Muscle of leg (tissue), 3 donors: ENCODE measurements at regions not wholly inside any gene's neighbourhood (a gene's known extent, or its start where the extent isn't known, plus 50 kb on each side); places are given as distances from the start of the nearest gene placed in this dataset.

Experiments used
- DNase-seq: peaks from one replicate; pipeline ENCODE4 v3.0.0; 2013
- H3K27ac ChIP-seq: one replicate; pipeline ENCODE4 v1.5.1; 2013; ENCODE audit warnings: mild to moderate bottlenecking, low read length, control low read depth
- H3K27me3 ChIP-seq: one replicate; pipeline ENCODE4 v1.6.1; 2013; ENCODE audit warnings: low read length; ENCODE audit not compliant: control insufficient read depth, insufficient read depth
- H3K36me3 ChIP-seq: one replicate; pipeline ENCODE4 v1.6.1; 2013; ENCODE audit warnings: low read length; ENCODE audit not compliant: control insufficient read depth, insufficient read depth
- H3K4me1 ChIP-seq: one replicate; pipeline ENCODE4 v1.6.1; 2013; ENCODE audit warnings: low read length; ENCODE audit not compliant: control insufficient read depth, insufficient read depth
- H3K4me3 ChIP-seq: one replicate; pipeline ENCODE4 v1.5.1; 2013; ENCODE audit warnings: low read length, control low read depth
- H3K9me3 ChIP-seq: replicated peaks from 2 replicates; pipeline ENCODE4 v1.6.1; 2013; ENCODE audit warnings: low read depth, low read length; ENCODE audit not compliant: control insufficient read depth
- WGBS: methylation state at CpG from one replicate; pipeline ENCODE4 v1.1.5; 2013; ENCODE audit warnings: missing lambda C conversion rate; ENCODE audit not compliant: insufficient coverage; 5-methylcytosine and 5-hydroxymethylcytosine counted together

DNA sequence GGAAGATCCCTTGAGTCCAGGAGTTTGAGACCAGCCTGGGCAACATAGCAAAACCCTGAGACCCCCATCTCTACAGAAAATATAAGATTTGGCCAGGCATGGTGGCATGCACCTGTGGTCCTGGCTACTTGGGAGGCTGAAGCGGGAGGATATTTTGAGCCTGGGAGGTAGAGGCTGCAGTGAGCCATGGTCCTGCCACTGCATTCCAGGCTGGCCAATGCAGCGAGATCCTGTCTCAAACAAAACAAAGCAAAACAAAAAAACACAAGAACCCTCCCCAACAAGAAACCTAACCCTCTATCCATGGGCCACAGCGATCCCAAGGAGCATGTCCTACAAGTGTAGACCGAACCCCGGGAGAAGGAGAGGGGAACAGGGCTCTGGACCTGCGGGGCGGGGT lies 133.3 kb downstream of the MGAT5B start:
- Histone ChIP-seq H3K9me3 (no peaks in the 10 kb centered on the region), H3K36me3 (no peaks in the 10 kb centered on the region), H3K27me3 (peaks cover 4% of the 10 kb centered on the region), H3K27ac (no peak overlapping the region), H3K4me3 (no peak overlapping the region), H3K4me1 (no peaks in the 10 kb centered on the region)
- WGBS: 83% methylated on average over 1 of the region's 7 CpGs
- DNase-seq: no peak

DNA sequence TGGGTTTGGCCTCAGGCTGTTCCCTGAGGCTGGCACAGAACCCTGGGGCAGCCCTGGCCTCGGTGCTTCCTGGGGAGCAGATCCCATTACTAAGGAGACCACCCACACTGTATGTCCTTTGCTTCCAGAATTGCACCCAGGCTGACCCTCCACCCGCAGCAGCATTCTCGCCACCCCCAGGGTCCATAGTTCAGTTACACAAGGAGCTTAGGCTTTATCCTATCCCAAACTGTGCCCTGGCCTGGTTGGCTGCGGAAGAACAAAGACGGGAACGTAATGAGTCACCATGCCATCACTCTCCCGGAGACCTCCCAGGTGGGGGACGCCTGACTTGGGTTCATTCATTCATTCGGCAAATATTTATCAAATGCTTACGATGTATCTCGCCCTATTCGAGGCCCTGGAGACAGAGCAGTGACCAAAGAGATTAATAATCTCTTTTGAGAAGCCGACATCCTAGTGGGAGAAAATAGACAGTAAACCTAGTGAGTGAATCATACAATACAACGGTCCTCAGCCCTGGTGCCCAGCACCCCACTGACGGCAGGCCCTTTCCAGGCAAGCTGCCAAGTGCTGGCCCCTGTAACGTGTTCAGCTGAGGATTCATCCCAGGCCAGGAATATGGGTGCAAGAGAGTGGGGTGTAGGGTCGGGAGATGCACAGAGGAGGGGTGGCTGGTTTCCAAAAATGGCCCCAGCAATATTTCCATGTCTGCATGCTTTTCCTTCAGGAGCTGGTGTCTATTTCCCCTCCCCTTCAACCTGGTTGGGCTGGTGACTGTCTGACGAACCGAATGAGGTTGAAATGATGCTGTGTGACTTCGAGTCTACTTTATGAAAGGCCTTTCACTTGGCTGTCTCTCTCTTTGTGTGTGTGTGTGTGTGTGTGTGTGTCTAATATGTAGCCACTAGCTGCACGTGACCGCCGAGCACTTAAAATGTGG lies 134.2 kb downstream of the MGAT5B start:
- Histone ChIP-seq H3K4me3 (no peak overlapping the region), H3K4me1 (no peaks in the 10 kb centered on the region), H3K9me3 (no peaks in the 10 kb centered on the region), H3K36me3 (no peaks in the 10 kb centered on the region), H3K27me3 (peaks cover 7% of the 10 kb centered on the region), H3K27ac (no peak overlapping the region)
- WGBS: 67% methylated on average over 10 of the region's 23 CpGs
- DNase-seq: no peak

DNA sequence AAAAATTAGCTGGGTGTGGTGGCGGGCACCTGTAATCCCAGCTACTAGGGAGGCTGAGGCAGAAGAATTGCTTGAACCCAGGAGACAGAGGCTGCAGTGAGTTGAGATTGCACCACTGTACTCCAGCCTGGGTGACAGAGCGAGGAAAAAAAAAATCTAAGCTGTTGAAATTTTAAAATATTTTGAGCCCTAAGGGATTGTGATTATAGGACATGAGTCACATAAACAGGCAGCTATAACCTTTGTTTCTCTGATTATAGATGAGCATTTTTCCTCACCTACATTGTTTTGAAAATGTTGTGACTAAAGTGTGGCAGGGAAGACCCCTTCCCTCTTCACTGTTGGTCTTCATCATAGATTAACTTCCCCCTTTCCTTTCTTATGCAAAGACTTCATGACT lies 135.5 kb downstream of the MGAT5B start:
- Histone ChIP-seq H3K4me3 (no peak overlapping the region), H3K27me3 (peaks cover 9% of the 10 kb centered on the region), H3K27ac (no peak overlapping the region), H3K36me3 (no peaks in the 10 kb centered on the region), H3K4me1 (no peaks in the 10 kb centered on the region), H3K9me3 (no peaks in the 10 kb centered on the region)
- WGBS: 100% methylated on average over 1 of the region's 2 CpGs
- no peak for DNase-seq

DNA sequence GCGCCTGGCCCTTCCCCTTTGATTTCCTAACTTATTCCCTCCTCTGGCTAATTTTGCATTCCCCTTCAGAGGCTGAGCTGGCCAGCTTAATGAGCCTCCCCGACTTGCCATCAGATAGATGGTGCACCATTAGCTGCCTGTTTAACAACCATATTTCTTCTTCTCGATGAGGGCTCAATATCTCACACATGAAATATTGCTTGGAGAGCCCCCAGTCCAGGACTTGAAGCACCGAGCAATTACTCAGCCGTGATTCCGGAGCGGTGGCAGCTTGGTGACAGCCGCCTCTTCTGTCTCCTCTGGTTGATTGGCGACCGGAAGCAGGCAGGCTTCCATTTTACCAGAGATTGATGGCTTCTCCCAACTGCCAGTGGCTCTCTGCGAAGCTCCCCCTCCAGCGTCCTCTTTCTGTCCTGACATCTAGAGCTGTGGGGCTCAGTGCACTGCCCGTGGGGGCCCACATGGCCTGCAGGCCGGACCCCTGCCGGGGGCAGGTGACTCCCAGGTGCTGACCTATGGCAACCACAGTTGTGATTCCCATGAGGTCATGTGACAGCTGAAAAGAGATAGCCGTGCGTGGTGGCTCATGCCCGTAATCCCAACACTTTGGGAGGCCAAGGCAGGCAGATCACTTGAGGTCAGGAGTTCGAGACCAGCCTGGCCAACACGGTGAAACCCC lies 133.7 kb upstream of the SEC14L1 start:
- Histone ChIP-seq H3K36me3 (no peaks in the 10 kb centered on the region), H3K4me3 (no peak overlapping the region), H3K4me1 (no peaks in the 10 kb centered on the region), H3K9me3 (peaks cover 11% of the 10 kb centered on the region), H3K27ac (no peak overlapping the region), H3K27me3 (peaks cover 11% of the 10 kb centered on the region)
- WGBS: 47% methylated on average over 18 of the region's 20 CpGs
- no peak for DNase-seq

DNA sequence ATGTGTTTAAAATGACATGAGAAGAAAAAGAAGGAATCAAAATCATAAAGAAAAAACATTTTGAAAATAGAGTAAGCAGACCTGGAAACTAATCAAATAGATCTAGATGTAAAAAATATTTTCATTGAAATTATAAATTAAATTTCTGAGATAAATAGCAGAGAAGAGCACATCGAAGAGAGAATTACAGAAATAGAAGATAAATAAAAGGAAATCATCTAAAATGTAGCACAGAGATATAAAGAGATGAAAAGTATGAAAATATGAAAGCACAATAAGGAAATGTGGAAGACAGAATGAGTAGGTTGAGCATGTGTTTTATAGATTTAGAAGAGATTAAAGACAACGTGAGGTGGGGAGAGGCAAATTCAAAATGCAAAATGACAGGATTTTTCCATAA lies 130.9 kb upstream of the SEC14L1 start:
- Histone ChIP-seq H3K27me3 (peaks cover 11% of the 10 kb centered on the region), H3K4me3 (no peak overlapping the region), H3K27ac (no peak overlapping the region), H3K9me3 (peaks cover 11% of the 10 kb centered on the region), H3K36me3 (no peaks in the 10 kb centered on the region), H3K4me1 (no peaks in the 10 kb centered on the region)
- no CpG with 5 or more reads among the region's 2 CpGs for WGBS
- no peak for DNase-seq

DNA sequence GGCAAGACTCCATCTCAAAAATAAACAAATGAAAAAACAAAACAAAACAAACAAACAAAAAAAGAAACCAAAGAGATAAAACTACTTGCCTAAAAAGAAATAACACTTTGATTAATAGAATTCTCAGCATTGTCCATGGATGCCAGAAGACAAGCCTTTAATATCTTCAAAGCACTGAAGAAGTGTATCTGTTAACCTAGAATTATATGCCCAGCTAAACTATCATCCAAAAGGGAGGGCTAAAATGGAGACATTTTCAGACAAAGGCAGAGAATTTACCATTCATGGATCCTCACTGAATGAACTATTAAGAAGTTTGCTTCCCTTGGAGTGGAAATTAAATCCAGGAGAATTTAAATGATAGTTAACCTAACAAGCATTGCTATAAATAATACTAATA lies 130.1 kb upstream of the SEC14L1 start:
- H3K4me3 ChIP-seq: no peak overlapping the region
- peaks cover 11% of the 10 kb centered on the region for H3K27me3 ChIP-seq

DNA sequence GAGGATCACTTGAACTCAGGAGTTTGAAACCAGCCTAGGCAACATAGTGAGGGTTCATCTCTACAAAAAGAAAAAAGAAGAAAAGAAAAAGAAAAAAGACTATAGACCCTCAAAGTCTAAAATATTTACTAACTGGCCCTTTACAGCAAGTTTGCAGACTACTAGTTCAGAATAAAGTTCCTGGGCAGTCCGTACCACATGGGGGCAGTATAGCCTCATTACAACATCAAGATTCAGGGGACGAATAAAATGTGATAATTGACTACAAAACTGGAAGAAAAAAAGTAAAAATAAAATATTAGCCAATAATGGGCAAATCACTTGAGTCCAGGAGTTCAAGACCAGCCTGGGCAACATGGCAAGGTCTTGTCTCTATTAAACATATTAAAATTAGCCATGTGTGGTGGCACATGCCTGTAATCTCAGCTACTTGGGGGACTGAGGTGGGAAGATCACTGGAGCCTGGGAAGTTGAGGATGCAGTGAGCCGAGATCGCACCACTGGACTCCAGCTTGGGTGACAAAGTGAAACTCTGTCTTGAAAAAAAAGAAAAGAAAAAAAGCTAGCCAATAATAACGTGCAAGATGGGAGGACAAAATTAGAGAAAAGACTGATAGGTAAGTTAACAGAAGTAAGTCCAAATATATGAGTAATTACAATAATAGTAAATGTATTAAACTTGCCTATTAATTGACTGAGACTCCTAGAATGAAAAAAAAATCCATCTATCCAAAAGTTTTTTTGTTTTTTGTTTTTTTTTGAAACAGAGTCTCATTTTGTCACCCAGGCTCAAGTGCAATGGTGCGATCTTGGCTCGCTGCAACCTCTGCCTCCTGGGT lies 129.4 kb upstream of the SEC14L1 start:
- no peak for DNase-seq
- no peak overlapping the region for H3K4me3 ChIP-seq
- no peaks in the 10 kb centered on the region for H3K4me1 ChIP-seq
- peaks cover 11% of the 10 kb centered on the region for H3K27me3 ChIP-seq
- WGBS: 96% methylated on average over 3 of the region's 7 CpGs
- H3K36me3 ChIP-seq: no peaks in the 10 kb centered on the region
- no peak overlapping the region for H3K27ac ChIP-seq
- peaks cover 11% of the 10 kb centered on the region for H3K9me3 ChIP-seq

More for the DNA sequence above, 130.1 kb upstream of the SEC14L1 start:
- no peaks in the 10 kb centered on the region for H3K36me3 ChIP-seq
- no peak for DNase-seq
- H3K9me3 ChIP-seq: peaks cover 11% of the 10 kb centered on the region
- H3K27ac ChIP-seq: no peak overlapping the region
- no peaks in the 10 kb centered on the region for H3K4me1 ChIP-seq

DNA sequence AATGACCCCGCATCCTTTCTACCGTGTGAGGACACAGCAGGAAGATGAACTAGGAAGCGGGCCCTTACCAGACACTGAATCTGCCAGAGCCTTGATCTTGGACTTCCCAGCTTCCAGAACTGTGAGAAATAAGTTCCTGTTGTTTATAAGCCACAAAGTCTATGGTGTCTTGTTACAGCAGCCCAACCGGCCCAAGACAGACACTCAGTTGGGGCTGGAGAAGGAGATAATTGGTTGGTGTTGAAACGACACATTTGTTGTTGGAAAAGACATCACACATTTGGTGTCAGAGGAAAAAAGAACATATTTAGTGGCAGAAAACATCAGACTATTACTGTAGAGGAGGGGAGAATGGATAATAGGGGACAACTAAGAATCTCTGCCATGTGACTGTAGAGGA lies 122.3 kb upstream of the SEC14L1 start:
- no peaks in the 10 kb centered on the region for H3K36me3 ChIP-seq
- no peak overlapping the region for H3K27ac ChIP-seq
- DNase-seq: no peak
- H3K9me3 ChIP-seq: no peaks in the 10 kb centered on the region
- no peaks in the 10 kb centered on the region for H3K4me1 ChIP-seq
- WGBS: 42% methylated on average over 5 of the region's 5 CpGs
- H3K27me3 ChIP-seq: no peaks in the 10 kb centered on the region
- no peak overlapping the region for H3K4me3 ChIP-seq

DNA sequence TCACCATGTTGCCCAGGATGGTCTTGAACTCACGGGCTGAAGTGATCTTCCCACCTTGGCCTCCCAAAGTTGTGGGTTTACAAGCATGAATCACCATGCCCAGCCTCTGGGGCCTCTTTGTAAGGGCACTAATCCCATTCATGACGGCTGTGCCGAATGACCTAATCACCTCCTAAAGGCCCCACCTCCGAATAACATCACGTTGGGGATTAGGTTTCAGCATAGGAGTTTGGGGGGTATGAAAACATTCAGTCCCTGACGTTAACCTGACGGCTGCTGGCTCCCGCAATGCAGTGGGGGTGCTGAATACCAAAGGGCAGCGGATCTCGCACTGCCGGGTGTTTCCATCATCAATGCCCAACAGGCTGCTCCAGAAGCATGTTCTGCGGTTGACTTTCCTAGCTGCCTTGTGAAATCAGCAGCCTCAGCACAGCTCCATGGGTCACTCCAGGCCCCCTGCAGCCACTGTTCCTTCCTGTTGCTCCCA lies 120.8 kb upstream of the SEC14L1 start:
- Histone ChIP-seq H3K27ac (no peak overlapping the region), H3K4me3 (no peak overlapping the region), H3K27me3 (no peaks in the 10 kb centered on the region), H3K36me3 (no peaks in the 10 kb centered on the region), H3K9me3 (no peaks in the 10 kb centered on the region), H3K4me1 (no peaks in the 10 kb centered on the region)
- 31% methylated on average over 8 of the region's 12 CpGs for WGBS
- DNase-seq: no peak

DNA sequence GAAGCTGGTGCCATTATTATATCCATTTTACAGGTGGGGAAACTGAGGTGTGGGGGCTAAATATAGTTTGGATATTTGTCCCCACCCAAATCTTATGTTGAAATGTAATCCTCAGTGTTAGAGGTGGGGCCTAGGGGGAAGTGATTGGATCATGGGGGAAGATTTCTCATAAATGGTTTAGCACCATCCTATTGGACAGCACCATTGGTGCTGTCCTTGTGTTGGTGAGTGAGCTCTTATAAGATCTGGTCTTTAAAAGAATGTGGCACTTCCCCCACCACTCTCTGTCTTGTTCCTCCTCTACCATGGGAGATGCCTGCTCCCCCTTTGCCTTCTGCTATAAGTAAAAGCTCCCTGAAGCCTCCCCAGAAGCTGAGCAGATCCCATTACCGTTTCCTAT lies 119.8 kb upstream of the SEC14L1 start:
- no peaks in the 10 kb centered on the region for H3K4me1 ChIP-seq
- no peak for DNase-seq
- no CpG with 5 or more reads among the region's 1 CpG for WGBS
- no peak overlapping the region for H3K4me3 ChIP-seq
- H3K9me3 ChIP-seq: no peaks in the 10 kb centered on the region
- H3K36me3 ChIP-seq: no peaks in the 10 kb centered on the region
- no peak overlapping the region for H3K27ac ChIP-seq
- H3K27me3 ChIP-seq: no peaks in the 10 kb centered on the region
